HepG2 (cell line): ENCODE measurements at regions not wholly inside any gene's neighbourhood (a gene's known extent, or its start where the extent isn't known, plus 50 kb on each side); places are given as distances from the start of the nearest gene placed in this dataset.

ENCODE experiments used
- ATAC-seq: fragments of 200-7000 bp; cut with Tn5 transposase; 3 replicates; pipeline ENCODE4 v1.9.1; 2020; ENCODE audit warnings: mild to moderate bottlenecking, moderate library complexity
- BruUV-seq: library from RNA; stranded (reverse); fragments of 400-500 nt; replicated peaks from 2 replicates; lab custom pipeline; 2021; lab: Mats Ljungman, UMichigan
- CTCF ChIA-PET: fragments of 300-600 bp; formaldehyde crosslinking; extraction: SDS; loops from one replicate; lab custom pipeline; 2021; ENCODE audit warnings: low total read pairs, inconsistent platforms, low intra/inter-chr PET ratio; lab: Yijun Ruan, JAX
- POLR2A ChIA-PET: fragments of 350-600 bp; sonication (Branson Sonifier 250); formaldehyde crosslinking; loops from one replicate; lab custom pipeline; 2020; ENCODE audit warnings: antibody characterized with exemption, inconsistent platforms; lab: Yijun Ruan, JAX
- DNase-seq: peaks from one replicate; pipeline ENCODE4 v3.0.0-alpha.2; 2015; ENCODE audit warnings: low spot score
- FAIRE-seq: peaks from 3 replicates; lab custom pipeline; 2011; peaks lifted over from hg19 to GRCh38; lab: Jason Lieb, UNC
- H2AFZ ChIP-seq: one replicate; pipeline ENCODE4 v1.6.1; 2011; ENCODE audit warnings: low read length, inconsistent platforms
- H3K27ac ChIP-seq: fragments of 300-600 bp; 3 replicates; pipeline ENCODE4 v1.8.0; 2011; ENCODE audit warnings: mixed run types, mild to moderate bottlenecking, mixed read lengths, low read length, inconsistent platforms; ENCODE audit not compliant: insufficient read depth; ENCODE audit errors: extremely low read length
- H3K27me3 ChIP-seq, 2 experiments: fragments of 200-600 bp in 1 of 2; 2 replicates in 1 of 2; 3 replicates in 1 of 2; pipeline versions ENCODE4 v1.6.0 to v1.8.0; 2011; ENCODE audit warnings: low read length in 2 of 2, mild to moderate bottlenecking in 2 of 2, moderate library complexity in 2 of 2, inconsistent platforms in 1 of 2; ENCODE audit not compliant: insufficient read depth in 2 of 2, control insufficient read depth in 1 of 2
- H3K36me3 ChIP-seq, 2 experiments: fragments of 200-600 bp in 1 of 2; replicated peaks in 1 of 2; 2 replicates in 1 of 2; 3 replicates in 1 of 2; pipeline versions ENCODE4 v1.5.1 to v1.8.0; 2011; ENCODE audit warnings: low read length in 2 of 2, inconsistent platforms in 1 of 2; ENCODE audit not compliant: insufficient read depth in 2 of 2, control insufficient read depth in 1 of 2
- H3K4me1 ChIP-seq: 2 replicates; pipeline ENCODE4 v1.5.1; 2012; ENCODE audit warnings: low read length, inconsistent platforms; ENCODE audit not compliant: insufficient read depth
- H3K4me2 ChIP-seq: 2 replicates; pipeline ENCODE4 v1.6.0; 2011; ENCODE audit warnings: low read depth, low read length, inconsistent platforms
- H3K4me3 ChIP-seq, 3 experiments: fragments of 200-600 bp in 1 of 3; sonication (generic), shearing (Covaris generic) in 1 of 3; replicated peaks in 1 of 3; 2 replicates each; pipeline ENCODE4 v1.5.1; 2011 to 2016; ENCODE audit warnings: low read length in 3 of 3, inconsistent platforms in 2 of 3, low read depth in 2 of 3, mild to moderate bottlenecking in 2 of 3, control low read depth in 1 of 3, mixed read lengths in 1 of 3; ENCODE audit not compliant: insufficient read depth in 1 of 3
- H3K79me2 ChIP-seq: one replicate; pipeline ENCODE4 v1.6.1; 2011; ENCODE audit warnings: low read length, inconsistent platforms; ENCODE audit not compliant: insufficient read depth
- H3K9ac ChIP-seq: 2 replicates; pipeline ENCODE4 v1.6.0; 2011; ENCODE audit warnings: mild to moderate bottlenecking, low read depth, low read length, inconsistent platforms; ENCODE audit not compliant: insufficient read depth
- H3K9me3 ChIP-seq: 2 replicates; pipeline ENCODE4 v1.5.1; 2012; ENCODE audit warnings: mild to moderate bottlenecking, low read length
- H4K20me1 ChIP-seq: 2 replicates; pipeline ENCODE4 v1.6.0; 2011; ENCODE audit warnings: inconsistent platforms, mild to moderate bottlenecking, low read length, moderate library complexity; ENCODE audit not compliant: insufficient read depth
- ATRX ChIP-seq: sonication (generic); formaldehyde crosslinking; IDR thresholded peaks from 2 replicates; pipeline ENCODE4 v1.4.0; 2020; ENCODE audit warnings: missing genetic modification reagents, borderline replicate concordance
- CBFB ChIP-seq: sonication (generic); formaldehyde crosslinking; IDR thresholded peaks from 2 replicates; pipeline ENCODE4 v1.4.0; 2020; ENCODE audit warnings: missing genetic modification reagents
- FOXM1 ChIP-seq: sonication (generic); formaldehyde crosslinking; IDR thresholded peaks from 2 replicates; pipeline ENCODE4 v1.5.0; 2020; ENCODE audit warnings: missing genetic modification reagents
- HOXA3 ChIP-seq: sonication (generic); formaldehyde crosslinking; IDR thresholded peaks from 2 replicates; pipeline ENCODE4 v1.5.0; 2020; ENCODE audit warnings: missing genetic modification reagents
- ISL2 ChIP-seq: sonication (generic); formaldehyde crosslinking; IDR thresholded peaks from 2 replicates; pipeline ENCODE4 v1.5.0; 2020; ENCODE audit warnings: missing genetic modification reagents
- KLF9 ChIP-seq: IDR thresholded peaks from 2 replicates; pipeline ENCODE4 v1.6.1; 2016; ENCODE audit warnings: low read depth
- LCORL ChIP-seq, 2 experiments: fragments of 450-650 bp in 1 of 2; sonication (generic) in 1 of 2; formaldehyde crosslinking in 1 of 2; IDR thresholded peaks; 2 replicates each; pipeline versions ENCODE4 v1.5.0 to v1.6.1; 2017 to 2020; ENCODE audit warnings: antibody characterized with exemption in 1 of 2, missing genetic modification reagents in 1 of 2
- MEF2D ChIP-seq: sonication (generic); formaldehyde crosslinking; IDR thresholded peaks from 2 replicates; pipeline ENCODE4 v1.5.1; 2020; ENCODE audit warnings: mild to moderate bottlenecking, missing genetic modification reagents
- MIER2 ChIP-seq: IDR thresholded peaks from 2 replicates; pipeline ENCODE4 v1.6.1; 2016; ENCODE audit warnings: missing biosample characterization, missing genetic modification reagents
- PAF1 ChIP-seq: IDR thresholded peaks from 2 replicates; pipeline ENCODE4 v1.6.1; 2016; ENCODE audit warnings: missing genetic modification reagents, missing compliant biosample characterization
- RFXAP ChIP-seq: sonication (generic); formaldehyde crosslinking; IDR thresholded peaks from 2 replicates; pipeline ENCODE4 v1.4.0; 2020; ENCODE audit warnings: missing genetic modification reagents, borderline replicate concordance
- SCMH1 ChIP-seq: sonication (generic); formaldehyde crosslinking; IDR thresholded peaks from 2 replicates; pipeline ENCODE4 v1.9.0; 2021; ENCODE audit warnings: missing genetic modification reagents, mild to moderate bottlenecking, borderline replicate concordance
- ZBTB20 ChIP-seq: sonication (generic); formaldehyde crosslinking; IDR thresholded peaks from 2 replicates; pipeline ENCODE4 v1.8.1; 2023; ENCODE audit warnings: missing genetic modification reagents, low read depth, mild to moderate bottlenecking, borderline replicate concordance
- ZFP36 ChIP-seq: fragments of 150-350 bp; IDR thresholded peaks from 2 replicates; pipeline ENCODE4 v1.6.1; 2018; ENCODE audit warnings: borderline replicate concordance, low read length, low read depth; ENCODE audit not compliant: partially characterized antibody
- ZMYM2 ChIP-seq: sonication (generic); formaldehyde crosslinking; IDR thresholded peaks from 2 replicates; pipeline ENCODE4 v1.8.0; 2022; ENCODE audit warnings: mild to moderate bottlenecking, missing genetic modification reagents
- ZNF138 ChIP-seq: sonication (generic); formaldehyde crosslinking; IDR thresholded peaks from 2 replicates; pipeline ENCODE4 v1.5.0; 2020; ENCODE audit warnings: mild to moderate bottlenecking, low read depth, missing genetic modification reagents
- ZNF251 ChIP-seq: sonication (generic); formaldehyde crosslinking; IDR thresholded peaks from 2 replicates; pipeline ENCODE4 v1.9.0; 2021; ENCODE audit warnings: mild to moderate bottlenecking, missing genetic modification reagents
- ZNF572 ChIP-seq: sonication (generic); formaldehyde crosslinking; IDR thresholded peaks from 2 replicates; pipeline ENCODE4 v1.5.1; 2020; ENCODE audit warnings: mild to moderate bottlenecking, missing genetic modification reagents
- WGBS: methylation state at CpG from one replicate; pipeline ENCODE4 v1.1.6; 2017; ENCODE audit warnings: low lambda C conversion rate; 5-methylcytosine and 5-hydroxymethylcytosine counted together
- in situ Hi-C: cut with HindIII; loops from 2 replicates; pipeline ENCODE4 v1.10.0; 2017; ENCODE audit warnings: low pct_unique_long_range_greater_than_20kb; ENCODE audit not compliant: extremely low pct_ligation_motif_present
- intact Hi-C: fragments of 100-400 bp; cut with micrococcal nuclease; formaldehyde crosslinking; loops from one replicate; pipeline ENCODE4 v1.10.0; 2022; ENCODE audit not compliant: unreplicated experiment
- TF ChIP-seq, protein P1 (sequence below), 2 experiments: sonication (generic) in 1 of 2; formaldehyde crosslinking in 1 of 2; IDR thresholded peaks; 2 replicates each; pipeline versions ENCODE4 v1.6.1 to v1.9.0; 2014 to 2022; ENCODE audit warnings: antibody characterized with exemption in 1 of 2, borderline replicate concordance in 1 of 2, inconsistent platforms in 1 of 2, low read depth in 1 of 2, missing genetic modification reagents in 1 of 2
- TF ChIP-seq, protein P2 (sequence below): sonication (generic); formaldehyde crosslinking; IDR thresholded peaks from 2 replicates; pipeline ENCODE4 v1.8.1; 2023; ENCODE audit warnings: missing genetic modification reagents, mild to moderate bottlenecking, borderline replicate concordance

DNA sequence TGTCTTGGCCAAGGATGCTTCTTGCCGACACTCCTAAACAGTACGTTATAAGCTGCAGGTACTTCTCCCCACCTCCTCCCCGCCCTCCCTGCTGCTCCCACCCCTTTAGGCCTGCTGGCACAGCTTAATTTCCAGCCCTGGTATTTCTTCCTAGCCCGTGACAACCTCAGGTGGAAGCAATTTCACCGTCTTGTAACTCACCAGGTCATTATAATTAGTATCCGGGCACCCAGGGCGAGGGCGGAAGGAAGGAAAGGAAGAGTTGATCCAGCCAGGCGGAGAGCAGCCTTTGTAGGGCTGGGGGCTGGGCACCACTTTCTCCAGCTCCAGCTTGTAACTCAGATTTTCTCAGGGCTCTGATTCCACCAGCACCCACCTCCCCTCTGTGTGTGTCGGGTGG lies 153.5 kb upstream of the CSF3R start:
- ChIA-PET POLR2A (no interaction called here), CTCF (no interaction called here)
- H3K9ac ChIP-seq = no peak overlapping the region
- H3K4me1 ChIP-seq = no peaks in the 10 kb centered on the region
- DNase-seq (no peak), FAIRE-seq (no peak), ATAC-seq (no peak)
- H4K20me1 ChIP-seq = no peaks in the 10 kb centered on the region
- H3K79me2 ChIP-seq = no peaks in the 10 kb centered on the region
- in situ Hi-C loops = no loop called here
- 32% methylated on average over 10 of the region's 10 CpGs for WGBS
- intact Hi-C loops = no loop called here
- H3K9me3 ChIP-seq = no peaks in the 10 kb centered on the region
- TF ChIP-seq ZNF251 (CRISPR knock-in tag) = no peak
- TF ChIP-seq, protein P1, sequence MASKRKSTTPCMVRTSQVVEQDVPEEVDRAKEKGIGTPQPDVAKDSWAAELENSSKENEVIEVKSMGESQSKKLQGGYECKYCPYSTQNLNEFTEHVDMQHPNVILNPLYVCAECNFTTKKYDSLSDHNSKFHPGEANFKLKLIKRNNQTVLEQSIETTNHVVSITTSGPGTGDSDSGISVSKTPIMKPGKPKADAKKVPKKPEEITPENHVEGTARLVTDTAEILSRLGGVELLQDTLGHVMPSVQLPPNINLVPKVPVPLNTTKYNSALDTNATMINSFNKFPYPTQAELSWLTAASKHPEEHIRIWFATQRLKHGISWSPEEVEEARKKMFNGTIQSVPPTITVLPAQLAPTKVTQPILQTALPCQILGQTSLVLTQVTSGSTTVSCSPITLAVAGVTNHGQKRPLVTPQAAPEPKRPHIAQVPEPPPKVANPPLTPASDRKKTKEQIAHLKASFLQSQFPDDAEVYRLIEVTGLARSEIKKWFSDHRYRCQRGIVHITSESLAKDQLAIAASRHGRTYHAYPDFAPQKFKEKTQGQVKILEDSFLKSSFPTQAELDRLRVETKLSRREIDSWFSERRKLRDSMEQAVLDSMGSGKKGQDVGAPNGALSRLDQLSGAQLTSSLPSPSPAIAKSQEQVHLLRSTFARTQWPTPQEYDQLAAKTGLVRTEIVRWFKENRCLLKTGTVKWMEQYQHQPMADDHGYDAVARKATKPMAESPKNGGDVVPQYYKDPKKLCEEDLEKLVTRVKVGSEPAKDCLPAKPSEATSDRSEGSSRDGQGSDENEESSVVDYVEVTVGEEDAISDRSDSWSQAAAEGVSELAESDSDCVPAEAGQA (IDR thresholded peaks at IDR 0.05; ENCODE audit: low read depth) = no peak
- TF ChIP-seq, protein P1 (CRISPR knock-in tag; IDR thresholded peaks at IDR 0.05; ENCODE audit: borderline replicate concordance) = no peak
- TF ChIP-seq ISL2 (CRISPR knock-in tag) = no peak
- no peak for TF ChIP-seq ZNF572 (CRISPR knock-in tag)
- TF ChIP-seq SCMH1 (CRISPR knock-in tag) = no peak
- no peak for TF ChIP-seq ZNF138 (CRISPR knock-in tag)
- no peak for TF ChIP-seq MIER2
- TF ChIP-seq ATRX = no peak
- TF ChIP-seq HOXA3 (CRISPR knock-in tag) = no peak
- TF ChIP-seq RFXAP (CRISPR knock-in tag) = no peak
- TF ChIP-seq CBFB (CRISPR knock-in tag) = no peak
- TF ChIP-seq ZBTB20 (CRISPR knock-in tag) = no peak
- TF ChIP-seq FOXM1 (CRISPR knock-in tag) = no peak
- no peak for TF ChIP-seq PAF1 (CRISPR knock-in tag)
- no peak for TF ChIP-seq ZFP36
- TF ChIP-seq, protein P2, sequence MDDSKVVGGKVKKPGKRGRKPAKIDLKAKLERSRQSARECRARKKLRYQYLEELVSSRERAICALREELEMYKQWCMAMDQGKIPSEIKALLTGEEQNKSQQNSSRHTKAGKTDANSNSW (CRISPR knock-in tag) = no peak
- TF ChIP-seq ZMYM2 (CRISPR knock-in tag) = no peak
- TF ChIP-seq MEF2D (CRISPR knock-in tag) = no peak
- TF ChIP-seq LCORL (IDR thresholded peaks at IDR 0.05) = no peak
- TF ChIP-seq LCORL (CRISPR knock-in tag; IDR thresholded peaks at IDR 0.05) = no peak
- TF ChIP-seq KLF9 = no peak
- H3K36me3 ChIP-seq = no peaks in the 10 kb centered on the region
- peaks cover 0 to 3% of the 10 kb centered on the region in 2 experiments; a peak in 1 of 5 replicates for H3K27me3 ChIP-seq
- no TSS peak for BruUV-seq
- H3K4me3 ChIP-seq = no peak overlapping the region
- H3K27ac ChIP-seq = no peak overlapping the region
- no peak overlapping the region for H3K4me2 ChIP-seq
- H2AFZ ChIP-seq = no peak overlapping the region
